DOHH2 (cell line): ENCODE measurements at regions not wholly inside any gene's neighbourhood (a gene's known extent, or its start where the extent isn't known, plus 50 kb on each side); places are given as distances from the start of the nearest gene placed in this dataset.

Experiments used
- EZH2phosphoT487 ChIP-seq: fragments of 200-600 bp; sonication (generic); IDR thresholded peaks from 2 replicates; pipeline ENCODE4 v1.6.1; 2017; ENCODE audit warnings: borderline replicate concordance, mild to moderate bottlenecking, antibody characterized with exemption, low read length, moderate library complexity, mixed read lengths
- TF ChIP-seq, protein P1 (sequence below): fragments of 200-600 bp; sonication (generic); IDR thresholded peaks from one replicate; pipeline ENCODE4 v1.5.1; 2014; ENCODE audit warnings: antibody characterized with exemption, mild to moderate bottlenecking, low read depth, low read length; ENCODE audit not compliant: poor library complexity, severe bottlenecking

GRCh38 chr6:165950316-165950715, 217.3 kb downstream of the TBXT start:
- TF ChIP-seq, protein P1, sequence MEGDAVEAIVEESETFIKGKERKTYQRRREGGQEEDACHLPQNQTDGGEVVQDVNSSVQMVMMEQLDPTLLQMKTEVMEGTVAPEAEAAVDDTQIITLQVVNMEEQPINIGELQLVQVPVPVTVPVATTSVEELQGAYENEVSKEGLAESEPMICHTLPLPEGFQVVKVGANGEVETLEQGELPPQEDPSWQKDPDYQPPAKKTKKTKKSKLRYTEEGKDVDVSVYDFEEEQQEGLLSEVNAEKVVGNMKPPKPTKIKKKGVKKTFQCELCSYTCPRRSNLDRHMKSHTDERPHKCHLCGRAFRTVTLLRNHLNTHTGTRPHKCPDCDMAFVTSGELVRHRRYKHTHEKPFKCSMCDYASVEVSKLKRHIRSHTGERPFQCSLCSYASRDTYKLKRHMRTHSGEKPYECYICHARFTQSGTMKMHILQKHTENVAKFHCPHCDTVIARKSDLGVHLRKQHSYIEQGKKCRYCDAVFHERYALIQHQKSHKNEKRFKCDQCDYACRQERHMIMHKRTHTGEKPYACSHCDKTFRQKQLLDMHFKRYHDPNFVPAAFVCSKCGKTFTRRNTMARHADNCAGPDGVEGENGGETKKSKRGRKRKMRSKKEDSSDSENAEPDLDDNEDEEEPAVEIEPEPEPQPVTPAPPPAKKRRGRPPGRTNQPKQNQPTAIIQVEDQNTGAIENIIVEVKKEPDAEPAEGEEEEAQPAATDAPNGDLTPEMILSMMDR = no peak
- TF ChIP-seq EZH2phosphoT487 = no peak
